H1 (cell line): ENCODE measurements at regions not wholly inside any gene's neighbourhood (a gene's known extent, or its start where the extent isn't known, plus 50 kb on each side); places are given as distances from the start of the nearest gene placed in this dataset.

Experiments
- ATF3 ChIP-seq: IDR thresholded peaks from 2 replicates; pipeline ENCODE4 v1.6.1; 2011; ENCODE audit warnings: low read depth, mild to moderate bottlenecking, low read length; ENCODE audit not compliant: insufficient read depth
- CBX5 ChIP-seq: fragments of 300-800, 300-1000 bp; sonication (generic); IDR thresholded peaks from 2 replicates; pipeline ENCODE4 v1.7.1; 2016; ENCODE audit warnings: antibody characterized with exemption, low read length, low read depth
- CTCF ChIP-seq, 3 experiments: IDR thresholded peaks; 1 replicate in 2 of 3; 2 replicates in 1 of 3; pipeline versions ENCODE4 v1.5.1 to v1.6.1; 2011; ENCODE audit warnings: low read length in 3 of 3, mild to moderate bottlenecking in 3 of 3, inconsistent platforms in 2 of 3, low read depth in 1 of 3, moderate library complexity in 1 of 3; ENCODE audit not compliant: insufficient read depth in 1 of 3; ENCODE audit errors: control extremely low read depth in 1 of 3
- EP300 ChIP-seq, 2 experiments: IDR thresholded peaks; 1 replicate in 1 of 2; 2 replicates in 1 of 2; pipeline ENCODE4 v1.6.1; 2011 to 2012; ENCODE audit warnings: low read depth in 2 of 2, low read length in 2 of 2, mild to moderate bottlenecking in 2 of 2, borderline replicate concordance in 1 of 2, inconsistent platforms in 1 of 2, moderate library complexity in 1 of 2
- JUN ChIP-seq: IDR thresholded peaks from 2 replicates; pipeline ENCODE4 v1.6.1; 2011; ENCODE audit warnings: low read depth, mild to moderate bottlenecking, improper control_type of control experiment, low read length
- JUND ChIP-seq: IDR thresholded peaks from 2 replicates; pipeline ENCODE4 v1.6.1; 2011; ENCODE audit warnings: mild to moderate bottlenecking, improper control_type of control experiment, low read length
- POLR2A ChIP-seq, 2 experiments: IDR thresholded peaks; 1 replicate in 1 of 2; 2 replicates in 1 of 2; pipeline ENCODE4 v1.6.1; 2011; ENCODE audit warnings: low read depth in 2 of 2, low read length in 2 of 2, mild to moderate bottlenecking in 2 of 2; ENCODE audit errors: control extremely low read depth in 1 of 2
- RAD21 ChIP-seq, 2 experiments: IDR thresholded peaks in 1 of 2; conservative IDR thresholded peaks in 1 of 2; 2 replicates each; pipeline ENCODE4 v1.6.1; 2011; ENCODE audit warnings: low read depth in 2 of 2, low read length in 2 of 2, improper control_type of control experiment in 1 of 2, inconsistent platforms in 1 of 2, mild to moderate bottlenecking in 1 of 2, moderate library complexity in 1 of 2
- RNF2 ChIP-seq: fragments of 200-900, 300-1000 bp; sonication (generic); IDR thresholded peaks from 2 replicates; pipeline ENCODE4 v1.7.1; 2016; ENCODE audit warnings: borderline replicate concordance, low read depth, mild to moderate bottlenecking, antibody characterized with exemption, low read length; ENCODE audit not compliant: poor library complexity, severe bottlenecking; ENCODE audit errors: missing control alignments
- SIRT6 ChIP-seq: IDR thresholded peaks from one replicate; pipeline ENCODE4 v1.7.1; 2012; ENCODE audit warnings: low read length, inconsistent platforms
- SP1 ChIP-seq: IDR thresholded peaks from 2 replicates; pipeline ENCODE4 v1.6.1; 2011; ENCODE audit warnings: low read depth, low read length
- YY1 ChIP-seq: IDR thresholded peaks from 2 replicates; pipeline ENCODE4 v1.6.1; 2011; ENCODE audit warnings: low read depth, mild to moderate bottlenecking, low read length

GRCh38 chr13:73372666-73373627 lies 314.1 kb downstream of the KLF5 start:
- TF ChIP-seq CBX5 (no peak), ATF3 (no peak), RNF2 (no peak), POLR2A (IDR thresholded peaks at IDR 0.05; ENCODE audit: control extremely low read depth in 1 of 2, low read depth in 2 of 2, low read length in 2 of 2) (no peak), CTCF (IDR thresholded peaks at IDR 0.05; ENCODE audit: control extremely low read depth in 1 of 3, insufficient read depth in 1 of 3, low read depth in 1 of 3, low read length in 3 of 3) (no peak), SIRT6 (no peak), JUN (no peak), EP300 (IDR thresholded peaks at IDR 0.05; ENCODE audit: borderline replicate concordance in 1 of 2, low read depth in 2 of 2, low read length in 2 of 2) (no peak), RAD21 (IDR thresholded peaks at IDR 0.05 in 1 of 2, conservative IDR thresholded peaks at IDR 0.05 in 1 of 2; ENCODE audit: low read depth in 2 of 2, low read length in 2 of 2) (no peak), JUND (no peak), YY1 (no peak), SP1 (no peak)
